DOHH2 (cell line): ENCODE measurements at regions not wholly inside any gene's neighbourhood (a gene's known extent, or its start where the extent isn't known, plus 50 kb on each side); places are given as distances from the start of the nearest gene placed in this dataset.

Experiments used
- H3F3A ChIP-seq: fragments of 200-600 bp; sonication (generic), shearing (Covaris generic); 2 replicates; pipeline ENCODE4 v1.6.0; 2016; ENCODE audit warnings: antibody characterized with exemption, mild to moderate bottlenecking; ENCODE audit not compliant: control insufficient read depth, insufficient read depth
- H3K27ac ChIP-seq: fragments of 200-600 bp; sonication (generic); 2 replicates; pipeline ENCODE4 v1.5.1; 2014; ENCODE audit warnings: low read depth, mild to moderate bottlenecking, low read length, moderate library complexity
- H3K27me3 ChIP-seq: fragments of 200-600 bp; sonication (generic); 2 replicates; pipeline ENCODE4 v1.6.1; 2014; ENCODE audit warnings: mild to moderate bottlenecking, low read length, mixed read lengths; ENCODE audit not compliant: control insufficient read depth
- H3K36me3 ChIP-seq: fragments of 200-600 bp; sonication (generic); 2 replicates; pipeline ENCODE4 v1.6.1; 2014; ENCODE audit warnings: mild to moderate bottlenecking, low read length, moderate library complexity, mixed read lengths; ENCODE audit not compliant: control insufficient read depth
- H3K4me1 ChIP-seq: fragments of 200-600 bp; sonication (generic); 2 replicates; pipeline ENCODE4 v1.6.1; 2014; ENCODE audit warnings: mild to moderate bottlenecking, low read length, mixed read lengths; ENCODE audit not compliant: control insufficient read depth
- H3K4me2 ChIP-seq: fragments of 200-600 bp; sonication (generic); 2 replicates; pipeline ENCODE4 v1.6.0; 2014; ENCODE audit warnings: mild to moderate bottlenecking, low read length, moderate library complexity
- H3K4me3 ChIP-seq: fragments of 200-600 bp; sonication (generic); 2 replicates; pipeline ENCODE4 v1.5.1; 2014; ENCODE audit warnings: mild to moderate bottlenecking, low read length, mixed read lengths
- H3K79me2 ChIP-seq: fragments of 200-600 bp; sonication (generic); 2 replicates; pipeline ENCODE4 v1.6.1; 2014; ENCODE audit warnings: mild to moderate bottlenecking, low read length, mixed read lengths; ENCODE audit not compliant: control insufficient read depth
- H3K9me2 ChIP-seq: fragments of 200-600 bp; sonication (generic); replicated peaks from 2 replicates; pipeline ENCODE4 v1.6.1; 2014; ENCODE audit warnings: mild to moderate bottlenecking, low read length, mixed read lengths; ENCODE audit not compliant: control insufficient read depth
- H3K9me3 ChIP-seq: fragments of 200-600 bp; sonication (generic); 2 replicates; pipeline ENCODE4 v1.6.1; 2014; ENCODE audit warnings: antibody characterized with exemption, low read length, mixed read lengths; ENCODE audit not compliant: control insufficient read depth, insufficient read depth
- H4K20me1 ChIP-seq: fragments of 200-600 bp; sonication (generic); 2 replicates; pipeline ENCODE4 v1.6.0; 2014; ENCODE audit warnings: low read depth, mild to moderate bottlenecking, antibody characterized with exemption, low read length, moderate library complexity; ENCODE audit not compliant: control insufficient read depth, insufficient read depth
- EZH2phosphoT487 ChIP-seq: fragments of 200-600 bp; sonication (generic); IDR thresholded peaks from 2 replicates; pipeline ENCODE4 v1.6.1; 2017; ENCODE audit warnings: borderline replicate concordance, mild to moderate bottlenecking, antibody characterized with exemption, low read length, moderate library complexity, mixed read lengths
- TF ChIP-seq, protein P1 (sequence below): fragments of 200-600 bp; sonication (generic); IDR thresholded peaks from one replicate; pipeline ENCODE4 v1.5.1; 2014; ENCODE audit warnings: antibody characterized with exemption, mild to moderate bottlenecking, low read depth, low read length; ENCODE audit not compliant: poor library complexity, severe bottlenecking

DNA sequence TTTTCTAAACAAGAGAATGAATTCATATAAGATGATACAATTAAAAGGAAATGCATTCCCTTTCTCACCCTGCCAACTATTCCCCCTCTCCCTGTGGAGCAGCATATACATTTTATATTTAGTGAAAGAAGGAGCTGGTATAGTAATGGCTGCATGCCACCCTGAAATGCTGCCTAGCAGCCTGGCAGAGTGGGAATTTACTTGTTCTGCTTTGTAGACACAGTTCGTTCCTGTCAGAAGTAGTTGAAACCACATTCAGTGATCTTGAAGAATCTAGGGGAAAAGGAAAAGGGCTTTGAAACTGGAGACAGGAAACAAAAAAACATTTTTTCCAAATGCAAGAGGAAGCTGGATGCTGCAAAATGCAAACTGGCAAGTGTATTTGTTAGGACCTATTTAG, 176.0 kb upstream of the PLEKHA5 start:
- no peak overlapping the region for H3K27ac ChIP-seq
- H3K4me2 ChIP-seq, result no peak overlapping the region
- no peak overlapping the region for H3K4me3 ChIP-seq
- H3K27me3 ChIP-seq, result no peaks in the 10 kb centered on the region
- no peaks in the 10 kb centered on the region for H3K4me1 ChIP-seq
- H3K79me2 ChIP-seq, result no peaks in the 10 kb centered on the region
- H3K9me2 ChIP-seq, result no peaks in the 10 kb centered on the region
- TF ChIP-seq EZH2phosphoT487, result no peak
- TF ChIP-seq, protein P1, sequence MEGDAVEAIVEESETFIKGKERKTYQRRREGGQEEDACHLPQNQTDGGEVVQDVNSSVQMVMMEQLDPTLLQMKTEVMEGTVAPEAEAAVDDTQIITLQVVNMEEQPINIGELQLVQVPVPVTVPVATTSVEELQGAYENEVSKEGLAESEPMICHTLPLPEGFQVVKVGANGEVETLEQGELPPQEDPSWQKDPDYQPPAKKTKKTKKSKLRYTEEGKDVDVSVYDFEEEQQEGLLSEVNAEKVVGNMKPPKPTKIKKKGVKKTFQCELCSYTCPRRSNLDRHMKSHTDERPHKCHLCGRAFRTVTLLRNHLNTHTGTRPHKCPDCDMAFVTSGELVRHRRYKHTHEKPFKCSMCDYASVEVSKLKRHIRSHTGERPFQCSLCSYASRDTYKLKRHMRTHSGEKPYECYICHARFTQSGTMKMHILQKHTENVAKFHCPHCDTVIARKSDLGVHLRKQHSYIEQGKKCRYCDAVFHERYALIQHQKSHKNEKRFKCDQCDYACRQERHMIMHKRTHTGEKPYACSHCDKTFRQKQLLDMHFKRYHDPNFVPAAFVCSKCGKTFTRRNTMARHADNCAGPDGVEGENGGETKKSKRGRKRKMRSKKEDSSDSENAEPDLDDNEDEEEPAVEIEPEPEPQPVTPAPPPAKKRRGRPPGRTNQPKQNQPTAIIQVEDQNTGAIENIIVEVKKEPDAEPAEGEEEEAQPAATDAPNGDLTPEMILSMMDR, result no peak
- H3K36me3 ChIP-seq, result no peaks in the 10 kb centered on the region
- no peaks in the 10 kb centered on the region for H4K20me1 ChIP-seq
- no peaks in the 10 kb centered on the region for H3K9me3 ChIP-seq
- H3F3A ChIP-seq, result no peaks in the 10 kb centered on the region

DNA sequence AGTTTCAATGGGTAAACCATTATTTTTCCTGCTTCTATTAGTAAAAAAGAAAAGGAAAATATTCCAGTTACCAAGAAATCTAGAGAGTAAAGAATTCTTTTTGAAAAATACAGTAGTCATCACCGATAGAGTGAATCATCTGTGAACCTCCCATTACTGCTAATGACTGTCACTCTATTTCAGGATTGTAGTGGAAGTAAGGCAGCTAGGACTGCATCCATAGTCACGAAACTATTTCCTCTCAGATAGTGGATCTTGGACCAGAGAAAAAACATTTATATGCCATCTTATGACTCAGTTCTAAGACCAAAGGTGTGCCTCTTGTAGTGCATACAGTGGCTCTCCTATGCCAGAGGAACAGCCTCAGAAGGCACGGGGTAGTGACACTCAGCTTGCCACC, 173.9 kb upstream of the PLEKHA5 start:
- Histone ChIP-seq H3K9me2 (no peaks in the 10 kb centered on the region), H3K4me3 (no peak overlapping the region), H3K36me3 (no peaks in the 10 kb centered on the region), H3K27ac (no peak overlapping the region), H3F3A (no peaks in the 10 kb centered on the region), H3K79me2 (no peaks in the 10 kb centered on the region), H4K20me1 (no peaks in the 10 kb centered on the region), H3K9me3 (no peaks in the 10 kb centered on the region), H3K4me2 (no peak overlapping the region), H3K27me3 (no peaks in the 10 kb centered on the region), H3K4me1 (no peaks in the 10 kb centered on the region)
- TF ChIP-seq EZH2phosphoT487, result no peak
- TF ChIP-seq, protein P1, result no peak

GRCh38 chr12:18965203-18965602, 164.3 kb upstream of the PLEKHA5 start:
- no peaks in the 10 kb centered on the region for H4K20me1 ChIP-seq
- H3K27ac ChIP-seq, result no peak overlapping the region
- no peaks in the 10 kb centered on the region for H3K4me1 ChIP-seq
- TF ChIP-seq, protein P1, result no peak
- TF ChIP-seq EZH2phosphoT487, result no peak
- no peaks in the 10 kb centered on the region for H3K79me2 ChIP-seq
- H3K9me2 ChIP-seq, result no peaks in the 10 kb centered on the region
- no peaks in the 10 kb centered on the region for H3K36me3 ChIP-seq
- H3F3A ChIP-seq, result no peaks in the 10 kb centered on the region
- no peaks in the 10 kb centered on the region for H3K27me3 ChIP-seq
- no peaks in the 10 kb centered on the region for H3K9me3 ChIP-seq
- no peak overlapping the region for H3K4me3 ChIP-seq
- H3K4me2 ChIP-seq, result no peak overlapping the region

DNA sequence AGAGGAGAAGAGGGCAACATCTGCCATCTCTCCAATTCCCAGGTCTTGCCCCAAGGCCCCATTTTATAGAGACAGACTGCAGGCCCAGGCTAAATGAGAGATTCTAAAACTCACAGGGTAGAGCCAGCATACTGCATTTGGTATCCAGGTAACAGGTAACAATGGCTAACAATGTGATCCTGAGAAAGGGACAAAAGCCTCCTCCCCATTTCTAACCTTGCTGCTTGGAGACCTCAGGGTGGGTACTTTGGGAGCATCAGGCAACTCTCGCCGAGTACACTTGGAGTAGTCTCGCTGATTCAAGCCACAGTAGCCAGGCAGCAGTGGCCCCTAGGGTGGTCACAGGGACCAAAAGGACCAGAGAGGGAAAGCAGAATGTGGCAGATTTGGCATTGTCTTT, 162.6 kb upstream of the PLEKHA5 start:
- H3K4me1 ChIP-seq, result no peaks in the 10 kb centered on the region
- TF ChIP-seq EZH2phosphoT487, result no peak
- TF ChIP-seq, protein P1, result no peak
- no peaks in the 10 kb centered on the region for H3K36me3 ChIP-seq
- no peak overlapping the region for H3K27ac ChIP-seq
- H3K4me3 ChIP-seq, result no peak overlapping the region
- H3F3A ChIP-seq, result no peaks in the 10 kb centered on the region
- H3K9me2 ChIP-seq, result no peaks in the 10 kb centered on the region
- no peaks in the 10 kb centered on the region for H3K79me2 ChIP-seq
- no peaks in the 10 kb centered on the region for H3K27me3 ChIP-seq
- no peaks in the 10 kb centered on the region for H4K20me1 ChIP-seq
- no peak overlapping the region for H3K4me2 ChIP-seq
- H3K9me3 ChIP-seq, result no peaks in the 10 kb centered on the region
